Activated B cell treated with CpG ODN at 0.5 μM for 24 hours (primary cell): ENCODE measurements at regions not wholly inside any gene's neighbourhood (a gene's known extent, or its start where the extent isn't known, plus 50 kb on each side); places are given as distances from the start of the nearest gene placed in this dataset.

Experiments
- ATAC-seq: fragments of 200-7000 bp; cut with Tn5 transposase; one replicate; pipeline ENCODE4 v1.10.0; 2021; ENCODE audit warnings: low read depth, mild to moderate bottlenecking, moderate library complexity
- CTCF ChIA-PET: fragments of 350-600 bp; sonication (Branson Sonifier 250); formaldehyde crosslinking; loops from one replicate; lab custom pipeline; 2021; ENCODE audit warnings: antibody characterized with exemption; lab: Charles Lee
- POLR2A ChIA-PET: fragments of 350-600 bp; sonication (Branson Sonifier 250); formaldehyde crosslinking; loops from one replicate; lab custom pipeline; 2021; ENCODE audit warnings: antibody characterized with exemption; lab: Charles Lee
- DNase-seq: peaks from one replicate; pipeline ENCODE4 v3.0.0; 2022
- H3K27ac Mint-ChIP-seq: one replicate; pipeline ENCODE4 v1.8.0; 2020; ENCODE audit warnings: mixed read lengths
- H3K27me3 Mint-ChIP-seq: one replicate; pipeline ENCODE4 v1.8.0; 2021; ENCODE audit warnings: mixed read lengths
- H3K36me3 Mint-ChIP-seq: one replicate; pipeline ENCODE4 v1.8.0; 2021; ENCODE audit warnings: low read depth, mixed read lengths
- H3K4me1 Mint-ChIP-seq: one replicate; pipeline ENCODE4 v1.8.0; 2021; ENCODE audit warnings: mixed read lengths
- H3K4me3 Mint-ChIP-seq: one replicate; pipeline ENCODE4 v1.8.0; 2020; ENCODE audit warnings: mild to moderate bottlenecking, mixed read lengths
- H3K9me3 Mint-ChIP-seq: one replicate; pipeline ENCODE4 v1.8.0; 2020; ENCODE audit warnings: mixed read lengths
- intact Hi-C: fragments of 100-400 bp; cut with micrococcal nuclease; formaldehyde crosslinking; loops from one replicate; pipeline ENCODE4 v1.15.1; 2024
- TF ChIP-seq, protein P1 (sequence below): fragments of 200-600 bp; IDR thresholded peaks from one replicate; pipeline ENCODE4 v1.8.0; 2022; ENCODE audit warnings: antibody characterized with exemption, mild to moderate bottlenecking

DNA sequence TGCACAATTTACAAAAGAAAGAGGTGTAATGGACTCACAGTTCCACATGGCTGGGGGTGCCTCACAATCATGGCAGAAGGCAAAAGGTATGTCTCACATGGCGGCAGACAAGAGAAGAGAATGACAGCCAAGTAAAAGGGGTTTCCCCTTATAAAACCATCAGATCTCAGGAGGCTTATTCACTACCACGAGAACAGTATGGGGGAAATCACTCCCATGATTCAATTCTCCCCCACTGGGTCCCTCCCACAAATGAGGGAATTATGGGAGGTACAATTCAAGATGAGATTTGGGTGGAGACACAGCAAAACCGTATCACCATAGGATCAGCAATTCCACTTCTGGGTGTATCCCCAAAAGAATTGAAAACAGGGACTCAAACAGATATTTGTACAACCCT lies 97.5 kb upstream of the STX18 start:
- Mint-ChIP-seq H3K4me3 (no peak overlapping the region), H3K9me3 (no peaks in the 10 kb centered on the region), H3K27ac (no peak overlapping the region), H3K27me3 (no peaks in the 10 kb centered on the region), H3K36me3 (peaks cover 6% of the 10 kb centered on the region), H3K4me1 (peaks cover 2% of the 10 kb centered on the region)
- intact Hi-C loops, result no loop called here
- ATAC-seq, result no peak
- CTCF ChIA-PET, result no interaction called here
- no peak for DNase-seq
- TF ChIP-seq, protein P1, sequence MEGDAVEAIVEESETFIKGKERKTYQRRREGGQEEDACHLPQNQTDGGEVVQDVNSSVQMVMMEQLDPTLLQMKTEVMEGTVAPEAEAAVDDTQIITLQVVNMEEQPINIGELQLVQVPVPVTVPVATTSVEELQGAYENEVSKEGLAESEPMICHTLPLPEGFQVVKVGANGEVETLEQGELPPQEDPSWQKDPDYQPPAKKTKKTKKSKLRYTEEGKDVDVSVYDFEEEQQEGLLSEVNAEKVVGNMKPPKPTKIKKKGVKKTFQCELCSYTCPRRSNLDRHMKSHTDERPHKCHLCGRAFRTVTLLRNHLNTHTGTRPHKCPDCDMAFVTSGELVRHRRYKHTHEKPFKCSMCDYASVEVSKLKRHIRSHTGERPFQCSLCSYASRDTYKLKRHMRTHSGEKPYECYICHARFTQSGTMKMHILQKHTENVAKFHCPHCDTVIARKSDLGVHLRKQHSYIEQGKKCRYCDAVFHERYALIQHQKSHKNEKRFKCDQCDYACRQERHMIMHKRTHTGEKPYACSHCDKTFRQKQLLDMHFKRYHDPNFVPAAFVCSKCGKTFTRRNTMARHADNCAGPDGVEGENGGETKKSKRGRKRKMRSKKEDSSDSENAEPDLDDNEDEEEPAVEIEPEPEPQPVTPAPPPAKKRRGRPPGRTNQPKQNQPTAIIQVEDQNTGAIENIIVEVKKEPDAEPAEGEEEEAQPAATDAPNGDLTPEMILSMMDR, result no peak
- POLR2A ChIA-PET, result no interaction called here

DNA sequence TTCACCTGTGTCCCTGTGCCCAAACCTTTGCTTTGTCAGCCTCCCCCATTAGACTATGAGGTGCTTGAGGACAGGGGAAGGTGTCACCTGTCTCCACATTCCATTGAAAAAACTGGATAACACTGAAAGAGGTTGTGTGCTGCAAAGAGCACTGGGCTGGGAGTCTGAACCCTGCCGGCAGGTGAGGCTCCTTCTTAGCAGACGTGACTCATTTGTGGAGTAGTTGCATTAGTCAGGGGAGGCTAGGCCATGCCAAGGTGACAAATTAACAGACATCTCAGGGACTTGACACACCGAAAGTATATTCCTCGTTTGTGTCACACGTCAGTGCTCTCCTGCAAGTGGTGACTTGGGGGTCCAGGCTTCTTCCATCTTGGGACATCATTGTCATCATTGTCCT lies 95.9 kb upstream of the STX18 start:
- TF ChIP-seq, protein P1, result no peak
- Mint-ChIP-seq H3K4me3 (no peak overlapping the region), H3K36me3 (peaks cover 9% of the 10 kb centered on the region), H3K27ac (no peak overlapping the region), H3K4me1 (peaks cover 2% of the 10 kb centered on the region), H3K27me3 (no peaks in the 10 kb centered on the region), H3K9me3 (no peaks in the 10 kb centered on the region)
- ChIA-PET POLR2A (no interaction called here), CTCF (no interaction called here)
- intact Hi-C loops, result no loop called here
- DNase-seq (no peak), ATAC-seq (no peak)

DNA sequence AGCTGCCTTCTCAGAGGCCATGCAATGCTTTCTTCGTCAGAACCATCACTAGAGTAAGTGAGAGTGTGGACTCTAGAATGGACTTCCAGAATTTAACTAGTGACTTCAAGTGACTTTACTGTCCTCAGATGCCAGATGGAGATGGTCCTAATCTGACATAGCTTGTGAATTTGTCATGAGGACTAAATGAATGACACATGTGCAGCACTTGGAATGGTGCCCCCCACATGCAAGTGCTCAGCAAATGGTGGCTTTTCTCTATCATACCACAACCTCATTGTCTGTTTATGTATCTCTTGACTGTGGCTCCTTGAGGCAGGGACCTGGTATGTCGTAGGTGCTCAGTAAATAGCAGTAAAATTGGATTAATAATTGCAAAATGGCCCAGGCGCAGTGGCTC lies 91.6 kb upstream of the STX18 start:
- Mint-ChIP-seq H3K27me3 (no peaks in the 10 kb centered on the region), H3K9me3 (no peaks in the 10 kb centered on the region), H3K4me3 (no peak overlapping the region), H3K36me3 (peaks cover 11% of the 10 kb centered on the region), H3K27ac (no peak overlapping the region), H3K4me1 (no peaks in the 10 kb centered on the region)
- ATAC-seq (no peak), DNase-seq (no peak)
- TF ChIP-seq, protein P1, result no peak
- ChIA-PET POLR2A (no interaction called here), CTCF (no interaction called here)
- intact Hi-C loops, result no loop called here

DNA sequence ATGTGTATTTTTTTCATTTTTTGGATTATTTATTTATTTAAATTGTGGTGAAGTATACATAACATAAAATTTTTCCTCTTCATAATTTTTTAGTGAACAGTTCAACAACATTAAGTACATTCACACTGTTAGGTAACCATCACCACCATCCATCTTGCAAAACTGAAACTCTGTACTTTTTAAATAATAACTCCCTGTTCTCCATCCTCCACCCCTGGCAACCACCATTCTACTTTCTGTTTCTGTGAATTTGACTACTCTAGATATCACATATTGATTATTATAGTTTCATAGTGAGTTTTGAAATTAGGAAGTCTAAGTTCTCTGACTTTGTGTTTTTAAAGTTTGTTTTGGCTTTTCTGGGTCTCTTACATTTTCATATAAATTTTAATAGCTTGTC lies 89.3 kb upstream of the STX18 start:
- H3K27me3 Mint-ChIP-seq, result no peaks in the 10 kb centered on the region
- ChIA-PET CTCF (no interaction called here), POLR2A (no interaction called here)
- TF ChIP-seq, protein P1, result no peak
- ATAC-seq, result no peak
- no peak for DNase-seq
- H3K9me3 Mint-ChIP-seq, result no peaks in the 10 kb centered on the region
- no peak overlapping the region for H3K27ac Mint-ChIP-seq
- H3K4me3 Mint-ChIP-seq, result no peak overlapping the region
- intact Hi-C loops, result no loop called here
- peaks cover 7% of the 10 kb centered on the region for H3K36me3 Mint-ChIP-seq
- H3K4me1 Mint-ChIP-seq, result no peaks in the 10 kb centered on the region

DNA sequence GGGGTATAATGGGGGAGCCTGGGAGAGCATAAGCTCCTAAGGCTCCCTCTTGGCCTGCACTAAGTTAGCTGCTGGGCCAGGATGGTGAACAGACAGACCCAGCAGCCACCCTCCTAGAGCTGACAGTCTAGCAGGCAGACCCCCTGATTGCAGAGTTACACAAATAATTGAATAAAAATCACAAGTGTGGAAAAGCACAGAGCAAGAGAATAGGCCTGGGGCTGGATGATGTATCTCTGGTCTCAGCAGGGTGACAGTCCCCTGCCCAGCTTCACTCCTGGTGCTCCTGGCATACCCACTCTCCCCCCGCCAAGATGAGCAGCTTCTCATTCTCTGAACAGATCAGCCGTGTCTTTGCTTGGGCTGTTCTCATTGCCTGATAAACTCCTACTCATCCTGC lies 86.1 kb upstream of the STX18 start:
- Mint-ChIP-seq H3K27me3 (no peaks in the 10 kb centered on the region), H3K36me3 (peaks cover 2% of the 10 kb centered on the region), H3K9me3 (no peaks in the 10 kb centered on the region), H3K4me1 (peaks cover 4% of the 10 kb centered on the region), H3K27ac (no peak overlapping the region), H3K4me3 (no peak overlapping the region)
- TF ChIP-seq, protein P1, result no peak
- ChIA-PET CTCF (no interaction called here), POLR2A (no interaction called here)
- DNase-seq (no peak), ATAC-seq (no peak)
- intact Hi-C loops, result no loop called here
